IPS-20b (cell line): ENCODE measurements at regions not wholly inside any gene's neighbourhood (a gene's known extent, or its start where the extent isn't known, plus 50 kb on each side); places are given as distances from the start of the nearest gene placed in this dataset.
"Not testable (repeated sequence)": the region's sequence is repeated elsewhere in the genome, so short reads cannot be mapped to it uniquely, and the experiment has no call there.

ENCODE experiments used
- H3K27ac ChIP-seq: one replicate; pipeline ENCODE4 v1.5.1; 2013; ENCODE audit warnings: low read length
- H3K27me3 ChIP-seq: 2 replicates; pipeline ENCODE4 v1.6.1; 2013; ENCODE audit warnings: mild to moderate bottlenecking, low read length, inconsistent platforms; ENCODE audit not compliant: insufficient read depth
- H3K36me3 ChIP-seq: 2 replicates; pipeline ENCODE4 v1.6.1; 2013; ENCODE audit warnings: low read depth, mild to moderate bottlenecking, inconsistent platforms, low read length, moderate library complexity; ENCODE audit not compliant: insufficient read depth
- H3K4me1 ChIP-seq: 2 replicates; pipeline ENCODE4 v1.6.1; 2013; ENCODE audit warnings: mild to moderate bottlenecking, control low read depth, inconsistent platforms, low read length, moderate library complexity; ENCODE audit not compliant: insufficient read depth
- H3K4me3 ChIP-seq: 2 replicates; pipeline ENCODE4 v1.5.1; 2013; ENCODE audit warnings: mild to moderate bottlenecking, low read length, inconsistent platforms
- H3K9ac ChIP-seq: 2 replicates; pipeline ENCODE4 v1.6.1; 2013; ENCODE audit warnings: low read depth, mild to moderate bottlenecking, inconsistent platforms, low read length, moderate library complexity
- H3K9me3 ChIP-seq: 2 replicates; pipeline ENCODE4 v1.6.1; 2013; ENCODE audit warnings: mild to moderate bottlenecking, low read depth, low read length, inconsistent platforms; ENCODE audit not compliant: insufficient read depth

DNA sequence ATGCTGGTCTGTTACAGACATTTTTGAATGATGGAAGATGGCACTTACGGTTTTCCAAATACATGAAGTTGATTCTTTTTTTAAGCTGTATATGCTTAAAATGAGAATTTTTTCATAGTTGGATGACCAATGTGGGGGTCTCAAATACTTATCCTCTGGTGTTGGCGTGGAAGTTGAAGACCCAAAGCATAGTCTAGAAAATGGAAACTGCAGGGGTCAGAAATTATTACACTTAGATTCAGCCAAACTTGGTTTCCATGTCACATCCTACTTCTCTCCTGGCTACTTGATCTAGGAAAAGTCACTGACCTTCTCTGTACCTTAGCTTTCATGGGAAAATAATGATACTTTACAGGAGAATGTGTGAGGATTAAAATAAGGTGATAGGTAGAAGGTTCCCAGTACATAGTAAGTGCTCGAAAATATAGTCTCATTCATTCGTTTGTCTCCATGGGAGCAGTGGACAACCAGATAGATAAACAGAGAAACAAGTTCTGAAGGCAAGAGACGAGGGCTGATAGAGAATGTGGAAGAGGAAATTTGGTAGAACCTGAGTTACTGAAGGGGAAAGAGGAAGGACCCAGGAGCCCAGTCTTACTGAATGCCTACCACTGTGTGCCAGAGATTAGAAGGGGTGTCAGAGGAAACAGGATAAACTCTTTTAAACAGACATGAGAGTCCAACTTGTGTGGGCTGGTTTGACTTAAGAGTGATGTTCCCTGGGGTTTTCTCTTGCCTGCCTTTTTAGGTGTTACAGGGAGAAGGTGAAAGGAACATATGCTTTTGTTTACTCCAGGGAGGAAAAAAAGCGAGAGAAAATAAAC is 560.3 kb upstream of the KLF4 start:
- no peaks in the 10 kb centered on the region for H3K36me3 ChIP-seq
- no peak overlapping the region for H3K4me3 ChIP-seq
- H3K4me1 ChIP-seq = peaks cover 13% of the 10 kb centered on the region; the same call in 1 of the 2 replicates
- no peak overlapping the region for H3K27ac ChIP-seq
- H3K9ac ChIP-seq = no peak overlapping the region
- no peaks in the 10 kb centered on the region; the same call in 1 of the 2 replicates for H3K27me3 ChIP-seq
- H3K9me3 ChIP-seq = no peaks in the 10 kb centered on the region

- no peak overlapping the region for H3K27ac ChIP-seq
- H3K4me3 ChIP-seq = no peak overlapping the region
- H3K27me3 ChIP-seq = no peaks in the 10 kb centered on the region
- H3K4me1 ChIP-seq = peaks cover 13% of the 10 kb centered on the region; the same call in 1 of the 2 replicates
- H3K9me3 ChIP-seq = no peaks in the 10 kb centered on the region
- no peak overlapping the region for H3K9ac ChIP-seq
- H3K36me3 ChIP-seq = no peaks in the 10 kb centered on the region
These were observed 559.5 kb upstream of the KLF4 start for GRCh38 chr9:108049026-108049607.

- Histone ChIP-seq H3K36me3 (no peaks in the 10 kb centered on the region), H3K4me3 (no peak overlapping the region), H3K9ac (no peak overlapping the region), H3K27ac (no peak overlapping the region), H3K9me3 (peaks cover 5% of the 10 kb centered on the region), H3K4me1 (peaks cover 13% of the 10 kb centered on the region; the same call in 1 of the 2 replicates), H3K27me3 (no peaks in the 10 kb centered on the region)
These were observed 558.9 kb upstream of the KLF4 start for GRCh38 chr9:108048406-108049025.

DNA sequence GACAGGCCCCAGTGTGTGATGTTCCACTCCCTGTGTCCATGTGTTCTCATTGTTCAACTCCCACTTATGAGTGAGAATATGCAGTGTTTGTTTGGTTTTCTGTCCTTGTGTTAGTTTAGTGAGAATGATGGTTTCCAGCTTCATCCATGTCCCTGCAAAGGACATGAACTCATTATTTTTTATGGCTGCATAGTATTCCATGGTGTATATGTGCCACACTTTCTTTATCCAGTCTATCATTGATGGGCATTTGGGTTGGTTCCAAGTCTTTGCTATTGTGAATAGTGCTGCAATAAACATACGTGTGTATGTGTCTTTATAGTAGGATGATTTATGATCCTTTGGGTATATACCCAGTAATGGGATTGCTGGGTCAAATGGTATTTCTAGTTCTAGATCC is 558.2 kb upstream of the KLF4 start:
- H3K9me3 ChIP-seq, H3K4me1 ChIP-seq, H3K9ac ChIP-seq: not testable (repeated sequence)

DNA sequence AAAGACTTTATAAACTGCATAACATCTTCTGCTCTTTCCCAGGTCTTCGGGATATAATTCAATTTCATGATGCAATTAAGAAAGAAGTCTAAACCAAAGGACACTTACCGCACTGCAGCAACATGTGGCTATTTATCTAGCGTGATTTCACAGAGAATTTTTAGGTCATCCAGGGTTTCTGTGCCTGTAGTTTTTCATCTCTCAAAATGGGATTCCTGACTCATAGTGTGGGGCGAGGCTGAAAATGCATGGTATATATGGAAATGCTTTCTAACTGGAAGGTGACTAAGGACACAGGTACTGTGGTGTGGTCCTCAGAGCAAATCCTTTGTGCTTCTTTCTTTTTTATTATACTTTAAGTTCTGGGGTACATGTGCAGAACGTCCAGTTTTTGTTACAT is 557.7 kb upstream of the KLF4 start:
- H3K9ac ChIP-seq = no peak overlapping the region
- H3K27me3 ChIP-seq = no peaks in the 10 kb centered on the region
- H3K4me3 ChIP-seq = no peak overlapping the region
- H3K36me3 ChIP-seq = no peaks in the 10 kb centered on the region
- H3K9me3 ChIP-seq = peaks cover 7% of the 10 kb centered on the region
- H3K27ac ChIP-seq = no peak overlapping the region
- peaks cover 3% of the 10 kb centered on the region; the same call in 1 of the 2 replicates for H3K4me1 ChIP-seq

More for the DNA sequence above, 558.2 kb upstream of the KLF4 start:
- not testable (repeated sequence) for H3K36me3 ChIP-seq, H3K4me3 ChIP-seq, H3K27ac ChIP-seq, H3K27me3 ChIP-seq

DNA sequence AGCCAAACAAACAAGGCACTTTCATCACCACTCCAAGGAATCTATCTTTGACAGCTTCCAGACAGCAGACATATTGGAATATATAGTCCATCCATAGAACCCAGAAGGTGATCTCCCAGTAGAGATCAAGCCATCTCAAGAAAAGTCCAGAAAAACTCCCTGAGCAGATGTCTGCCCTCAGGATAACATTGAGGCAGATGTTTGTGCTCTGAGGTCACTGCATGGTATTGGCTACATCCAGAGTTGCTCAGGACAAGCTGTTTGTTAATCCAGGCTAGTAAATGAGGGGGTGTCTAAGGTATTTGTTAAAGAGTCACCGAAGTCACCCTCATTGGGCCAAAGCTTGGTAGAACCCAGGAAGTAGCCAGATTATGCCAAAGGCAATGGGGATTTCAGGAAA is 556.3 kb upstream of the KLF4 start:
- H3K36me3 ChIP-seq = no peaks in the 10 kb centered on the region

GRCh38 chr9:108043585-108043984 is 554.0 kb upstream of the KLF4 start:
- Histone ChIP-seq H3K9ac (no peak overlapping the region), H3K4me3 (no peak overlapping the region), H3K27me3 (no peaks in the 10 kb centered on the region; the same call in 1 of the 2 replicates), H3K36me3 (no peaks in the 10 kb centered on the region), H3K27ac (no peak overlapping the region), H3K9me3 (peaks cover 7% of the 10 kb centered on the region), H3K4me1 (0 out of 2 replicates have a peak, but pooled peaks cover 2% of the 10 kb centered on the region)

More for the DNA sequence above, 556.3 kb upstream of the KLF4 start:
- Histone ChIP-seq H3K27ac (no peak overlapping the region), H3K4me1 (0 out of 2 replicates have a peak, but pooled peaks cover 3% of the 10 kb centered on the region), H3K27me3 (no peaks in the 10 kb centered on the region; the same call in 1 of the 2 replicates), H3K9me3 (peaks cover 7% of the 10 kb centered on the region), H3K4me3 (no peak overlapping the region), H3K9ac (no peak overlapping the region)

- Histone ChIP-seq H3K4me3 (no peak overlapping the region), H3K9me3 (peaks cover 7% of the 10 kb centered on the region), H3K27ac (no peak overlapping the region), H3K27me3 (no peaks in the 10 kb centered on the region; the same call in 1 of the 2 replicates), H3K9ac (no peak overlapping the region), H3K36me3 (no peaks in the 10 kb centered on the region), H3K4me1 (no peaks in the 10 kb centered on the region)
These were observed 552.0 kb upstream of the KLF4 start for GRCh38 chr9:108041551-108041950.

- H3K27me3 ChIP-seq = no peaks in the 10 kb centered on the region; the same call in 1 of the 2 replicates
- H3K4me3 ChIP-seq = no peak overlapping the region
- no peak overlapping the region for H3K27ac ChIP-seq
- peaks cover 7% of the 10 kb centered on the region for H3K9me3 ChIP-seq
- H3K36me3 ChIP-seq = no peaks in the 10 kb centered on the region
- H3K4me1 ChIP-seq = no peaks in the 10 kb centered on the region
- no peak overlapping the region for H3K9ac ChIP-seq
These were observed 551.2 kb upstream of the KLF4 start for GRCh38 chr9:108040783-108041182.

DNA sequence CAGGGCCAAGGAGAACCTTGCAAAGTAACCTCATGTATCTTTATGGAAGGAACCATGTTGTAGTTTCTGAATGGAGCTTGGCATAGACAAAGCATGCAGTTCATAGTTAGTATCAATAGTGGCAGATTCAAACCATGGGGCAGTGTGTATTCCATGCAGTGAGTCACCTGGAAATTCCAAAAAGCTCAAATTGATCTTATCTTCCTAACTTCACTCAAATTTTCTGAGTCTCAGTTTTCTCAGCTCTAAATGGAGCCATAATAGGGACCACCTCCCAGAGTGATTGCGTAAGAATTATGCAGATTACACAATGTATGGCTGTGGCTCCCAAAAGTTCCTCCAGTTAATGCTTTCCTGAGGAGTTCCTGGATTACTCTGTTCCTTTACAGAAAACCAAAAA is 549.9 kb upstream of the KLF4 start:
- Histone ChIP-seq H3K4me1 (no peaks in the 10 kb centered on the region), H3K27ac (no peak overlapping the region), H3K36me3 (no peaks in the 10 kb centered on the region), H3K4me3 (no peak overlapping the region), H3K27me3 (no peaks in the 10 kb centered on the region; the same call in 1 of the 2 replicates), H3K9ac (no peak overlapping the region), H3K9me3 (peaks cover 7% of the 10 kb centered on the region)

DNA sequence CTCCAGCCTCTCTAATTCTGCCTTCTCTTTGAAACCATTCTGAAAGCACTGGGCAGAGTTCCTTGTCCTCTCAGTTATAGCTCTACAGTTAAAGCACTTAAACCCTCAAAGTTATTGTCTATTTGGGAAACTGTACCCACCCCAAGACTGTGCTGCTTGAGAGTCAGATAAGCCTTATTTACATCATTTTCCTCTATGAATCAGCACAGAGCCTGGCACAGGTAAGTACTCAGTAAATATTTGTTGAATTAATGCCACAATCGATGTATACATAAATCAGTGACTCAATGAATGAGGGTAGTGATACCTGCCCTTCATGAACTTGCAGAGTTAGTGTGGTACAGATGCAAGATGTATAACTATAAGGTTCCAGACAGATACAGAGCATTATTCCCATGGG is 549.4 kb upstream of the KLF4 start:
- Histone ChIP-seq H3K9me3 (peaks cover 7% of the 10 kb centered on the region), H3K4me1 (no peaks in the 10 kb centered on the region)

More for the DNA sequence above, 549.4 kb upstream of the KLF4 start:
- Histone ChIP-seq H3K27me3 (no peaks in the 10 kb centered on the region; the same call in 1 of the 2 replicates), H3K9ac (no peak overlapping the region), H3K36me3 (no peaks in the 10 kb centered on the region), H3K4me3 (no peak overlapping the region), H3K27ac (no peak overlapping the region)
